NOMO-1 treated with dmso at 0.1 percent for 144 hours (cell line): ENCODE measurements at regions not wholly inside any gene's neighbourhood (a gene's known extent, or its start where the extent isn't known, plus 50 kb on each side); places are given as distances from the start of the nearest gene placed in this dataset.

Source experiments
- DNase-seq: peaks from one replicate; lab custom pipeline; 2025; ENCODE audit not compliant: unreplicated experiment; lab: John Stamatoyannopoulos, UW

DNA sequence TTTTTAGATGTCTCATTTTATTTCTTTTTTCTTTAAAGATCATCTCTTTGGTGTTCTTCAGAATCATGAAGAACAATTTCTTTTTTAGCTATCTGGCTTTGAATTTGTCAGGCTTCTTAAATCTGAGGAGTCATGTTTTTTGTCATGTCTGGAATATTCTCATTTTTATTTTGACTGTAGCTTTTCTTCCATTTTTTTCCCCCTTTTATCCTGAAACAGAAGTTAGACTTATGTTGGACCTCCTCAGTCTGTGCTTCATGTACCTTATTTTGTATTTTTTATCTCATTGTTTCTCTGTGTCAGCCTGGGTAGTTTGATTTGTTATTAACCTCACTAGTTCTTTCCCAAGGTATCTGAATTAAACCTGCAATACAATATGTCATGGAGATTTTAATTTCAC is 319.2 kb upstream of the ADGRL4 start:
- DNase-seq: no peak

DNA sequence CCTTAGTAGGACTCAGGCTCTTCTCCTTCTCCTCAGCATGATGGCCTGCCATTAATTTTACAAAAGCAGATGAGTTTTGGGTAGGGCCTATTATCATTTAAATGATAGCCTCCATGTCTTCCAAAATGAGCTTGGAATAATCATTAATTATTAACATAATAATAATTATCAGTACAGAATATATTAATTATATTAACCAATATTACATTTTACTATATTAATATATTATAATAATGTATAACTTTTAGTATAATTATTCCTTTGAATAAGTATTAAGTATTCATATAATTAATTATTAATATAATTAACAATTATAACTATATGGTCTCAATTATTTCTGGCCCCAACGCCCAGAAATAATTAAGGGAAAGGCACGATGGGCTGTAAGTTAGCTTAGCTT is 318.6 kb upstream of the ADGRL4 start:
- DNase-seq: no peak

DNA sequence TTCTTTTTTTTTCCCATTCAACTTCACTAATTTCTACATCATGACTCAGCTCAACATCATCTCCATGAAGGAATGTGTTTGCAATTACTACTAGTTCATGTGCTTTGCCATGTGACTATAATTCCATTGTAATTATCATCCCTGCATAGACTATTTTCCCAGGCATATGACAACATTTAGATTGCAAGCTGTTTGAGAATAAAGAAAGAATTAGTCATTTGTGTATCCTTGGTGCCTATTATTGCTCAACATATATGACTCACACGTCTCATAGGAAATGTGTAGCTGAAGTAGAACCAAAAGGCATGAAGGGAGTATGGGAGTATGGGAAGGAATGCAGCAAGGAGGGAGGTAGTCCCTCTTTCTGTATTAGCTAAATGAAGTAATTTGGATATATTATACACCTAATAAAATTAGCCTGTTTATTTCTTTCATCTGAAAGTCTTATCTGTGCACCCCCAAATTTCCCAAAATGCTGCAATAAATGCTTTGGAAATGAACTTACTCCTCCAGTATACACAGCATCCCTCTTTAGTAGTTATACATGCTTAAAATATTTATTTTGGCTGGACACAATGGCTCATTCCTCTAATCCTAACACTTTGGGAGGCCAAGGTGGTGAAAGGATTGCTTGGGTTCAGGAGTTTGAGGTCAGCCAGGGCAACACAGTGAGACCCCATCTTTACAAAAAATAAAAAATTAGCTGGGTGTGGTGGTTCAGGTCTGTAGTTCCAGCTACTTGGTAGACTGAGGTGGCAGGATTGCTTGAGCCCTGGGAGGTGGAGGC is 316.9 kb upstream of the ADGRL4 start:
- no peak for DNase-seq

DNA sequence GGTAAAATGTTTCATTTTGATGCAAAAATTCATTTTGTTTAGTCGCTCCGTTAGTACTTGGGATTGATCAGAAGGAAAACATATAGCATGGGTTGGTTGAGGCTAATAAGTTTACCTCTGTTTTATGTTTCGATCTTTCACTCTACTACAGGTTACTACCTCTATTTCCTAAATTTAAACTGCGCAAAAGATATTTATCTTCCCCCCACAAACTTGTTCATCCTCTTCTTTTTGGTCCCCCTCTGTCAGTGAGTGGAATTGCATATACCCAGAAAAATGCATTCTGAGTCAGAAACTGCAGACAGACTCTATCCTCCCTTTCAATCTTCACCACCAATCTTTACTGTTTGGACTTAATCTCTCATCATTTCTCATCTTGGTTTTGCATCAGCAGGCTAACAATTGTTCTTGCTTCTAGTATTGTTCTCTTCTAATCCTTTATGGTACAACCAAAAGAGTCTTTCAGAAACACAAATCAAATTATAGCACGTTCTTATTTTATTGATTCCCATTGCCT is 316.0 kb upstream of the ADGRL4 start:
- DNase-seq: no peak

DNA sequence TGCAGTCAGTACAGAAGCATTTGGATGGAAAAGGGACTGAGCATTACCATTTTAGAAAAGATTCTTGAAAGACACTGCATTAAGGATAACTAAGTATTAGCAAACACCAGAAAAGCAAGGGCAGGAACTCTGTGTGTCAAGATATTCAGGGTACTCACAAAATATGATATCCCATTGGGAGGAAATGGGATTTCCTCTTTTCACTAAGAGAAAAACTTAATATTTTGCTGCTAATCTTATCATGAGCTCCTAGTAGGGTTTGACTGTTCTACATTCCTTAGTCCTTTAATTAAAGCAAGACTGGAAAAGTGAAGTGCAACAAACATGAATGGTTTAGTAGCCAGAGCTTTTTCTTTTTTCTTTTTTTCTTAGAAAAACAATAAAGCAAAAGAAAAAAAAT is 305.9 kb upstream of the ADGRL4 start:
- DNase-seq: no peak

DNA sequence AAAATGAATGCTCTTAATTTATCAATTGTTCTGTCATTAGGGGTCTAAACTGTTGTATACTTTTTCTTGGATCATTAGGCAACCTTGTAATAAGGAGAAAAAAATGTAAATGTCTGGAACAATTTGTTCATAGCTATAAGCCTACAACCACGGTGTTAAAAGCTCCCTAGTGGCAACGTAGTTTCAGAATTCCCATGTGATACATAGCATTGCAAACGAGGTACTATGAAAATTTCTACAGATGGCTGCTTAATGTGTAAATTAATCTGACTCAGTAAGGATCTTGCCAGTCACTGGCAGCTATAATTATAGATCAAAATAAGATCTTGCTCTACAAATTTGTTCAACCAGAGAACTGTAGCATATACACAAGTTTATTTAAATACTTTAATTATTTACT is 304.1 kb upstream of the ADGRL4 start:
- DNase-seq: no peak

DNA sequence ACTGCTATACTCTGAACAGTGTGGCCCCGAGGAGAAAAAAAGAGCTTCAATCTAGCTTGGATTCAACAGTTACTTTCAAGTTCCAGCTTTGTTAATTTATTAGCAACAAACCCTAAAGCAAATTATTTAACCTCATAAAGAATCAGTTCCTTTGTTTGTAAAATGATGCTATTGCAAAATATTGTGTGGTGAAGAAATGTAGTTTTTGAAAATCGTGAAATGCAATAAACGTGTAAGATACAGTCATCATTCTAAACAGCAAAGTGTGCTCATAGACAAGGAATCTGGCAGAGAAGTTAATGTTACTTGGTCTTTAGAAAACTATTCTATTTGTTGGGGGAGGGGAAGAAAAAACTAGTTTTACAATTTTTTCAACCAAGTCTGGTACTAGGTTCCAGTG is 297.6 kb upstream of the ADGRL4 start:
- no peak for DNase-seq

DNA sequence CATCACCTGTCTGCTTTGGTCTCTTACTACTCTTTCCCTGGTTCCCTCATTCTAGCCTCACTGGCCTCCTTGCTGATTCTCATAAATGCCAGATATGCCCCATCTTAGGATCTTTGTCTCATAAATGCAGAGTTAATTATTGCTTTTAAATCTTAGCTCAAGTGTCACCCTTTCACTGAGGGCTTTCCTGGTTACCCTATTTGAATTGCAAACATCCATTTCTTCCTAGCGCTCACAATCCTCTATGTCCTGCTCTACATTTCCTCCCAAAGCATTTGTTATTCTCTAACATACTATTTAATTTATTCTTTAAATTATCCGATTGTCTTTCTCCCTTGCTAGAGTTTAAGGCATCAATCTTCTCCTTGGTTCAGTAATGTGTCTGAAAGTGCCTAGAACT is 296.5 kb upstream of the ADGRL4 start:
- no peak for DNase-seq

DNA sequence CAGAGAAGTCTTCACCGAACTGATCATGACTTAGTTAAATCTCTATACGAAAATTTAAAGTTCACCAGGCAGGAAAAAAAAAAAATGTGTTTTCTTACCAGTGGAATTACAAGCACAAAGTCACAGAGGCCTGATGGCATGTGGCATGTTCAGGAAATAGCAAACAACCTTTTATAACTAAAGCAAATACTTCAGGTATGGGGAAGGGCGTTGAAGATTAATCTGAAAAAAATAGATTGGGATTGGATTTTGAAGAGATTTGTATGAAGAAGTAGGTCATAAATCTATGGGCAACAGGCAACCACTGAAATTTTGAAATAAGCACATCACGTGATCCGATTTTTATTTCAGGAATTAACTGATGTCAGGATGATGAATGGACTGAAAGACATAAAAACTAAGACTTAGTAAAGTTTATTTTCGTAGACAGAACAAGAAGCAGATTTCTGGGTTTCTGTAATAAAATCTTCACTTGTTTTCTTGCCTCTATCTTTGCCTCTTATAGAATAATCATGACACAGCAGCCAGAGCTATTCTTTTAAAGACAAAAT is 295.9 kb upstream of the ADGRL4 start:
- DNase-seq: no peak

DNA sequence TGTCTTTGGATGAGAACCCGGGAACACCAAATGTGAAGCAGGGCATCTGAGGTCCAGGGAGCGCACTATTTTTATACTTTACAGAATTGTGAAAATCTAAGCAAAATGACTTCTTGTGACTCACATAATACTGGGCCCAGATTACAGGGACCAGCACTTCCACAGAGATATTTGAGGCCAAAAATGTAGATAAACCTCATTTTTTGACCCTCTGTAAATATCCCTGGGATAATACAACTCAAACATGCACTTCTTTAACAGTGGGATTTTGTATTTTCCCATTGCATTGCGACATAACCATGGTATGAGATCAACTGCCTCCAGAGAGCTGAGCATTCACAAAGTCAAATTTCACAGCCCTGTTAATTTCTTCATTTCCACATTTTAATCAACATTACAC is 289.4 kb upstream of the ADGRL4 start:
- DNase-seq: no peak

DNA sequence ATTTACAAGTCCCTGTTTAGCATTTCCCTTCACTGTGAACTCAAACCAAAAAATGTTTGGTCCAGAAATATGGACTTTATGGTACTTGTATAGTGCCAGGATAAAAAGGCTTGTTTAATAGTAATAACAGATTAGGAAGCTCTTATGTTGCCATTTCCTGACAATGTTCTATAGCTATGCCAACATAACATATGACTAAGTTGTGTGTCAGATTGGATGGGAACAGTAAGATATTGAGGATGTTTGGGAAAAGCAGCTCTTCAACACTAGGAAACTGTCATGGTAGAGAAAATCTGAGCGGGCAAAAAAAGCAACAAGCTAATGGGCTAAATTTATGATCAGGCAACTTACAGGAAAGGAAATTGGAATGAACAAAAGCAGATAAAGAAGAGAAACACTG is 287.1 kb upstream of the ADGRL4 start:
- no peak for DNase-seq

DNA sequence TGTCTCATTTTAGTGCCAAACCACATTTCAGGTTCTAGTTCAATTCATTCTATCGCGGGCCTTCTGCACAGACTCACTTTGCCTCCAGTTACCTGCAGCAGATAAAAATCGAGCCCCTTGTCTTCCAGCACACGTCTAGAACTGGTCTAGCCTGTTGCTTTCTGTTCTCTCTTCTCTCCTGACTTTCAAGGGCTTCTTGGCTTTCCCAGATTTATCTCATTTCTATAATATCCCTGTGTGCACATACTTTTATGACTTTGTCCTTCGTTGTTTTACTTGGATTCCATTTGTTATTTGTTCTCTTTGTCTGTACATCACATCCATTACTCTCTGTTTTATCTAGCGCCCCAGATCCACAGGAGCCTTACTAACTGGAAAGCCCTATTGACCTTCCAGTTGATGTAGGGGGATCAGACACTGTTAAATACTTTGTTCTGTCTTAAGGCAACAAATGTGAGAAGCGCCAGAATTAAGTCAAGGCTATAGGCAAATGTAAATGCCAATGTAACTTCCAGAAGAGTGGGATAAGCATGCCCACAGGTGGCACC is 284.5 kb upstream of the ADGRL4 start:
- no peak for DNase-seq

DNA sequence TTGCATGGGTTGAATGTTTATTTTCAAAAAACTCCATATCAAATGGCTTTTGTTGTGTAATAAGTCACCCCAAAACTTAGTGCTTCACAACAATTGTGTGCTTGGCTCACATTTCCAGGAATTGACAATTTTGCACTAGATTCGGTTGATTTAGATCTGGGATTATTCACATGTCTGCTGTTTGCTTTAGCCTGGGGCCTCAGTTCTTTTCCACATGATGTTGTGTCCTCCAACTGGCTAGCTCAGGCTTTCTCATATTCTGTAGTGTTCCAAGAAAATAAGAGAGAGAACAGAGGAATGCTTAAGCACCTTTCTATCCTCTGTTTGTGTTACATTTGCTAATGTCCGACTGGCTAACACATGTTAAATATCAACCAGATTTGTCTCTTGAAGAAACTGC is 281.5 kb upstream of the ADGRL4 start:
- no peak for DNase-seq

DNA sequence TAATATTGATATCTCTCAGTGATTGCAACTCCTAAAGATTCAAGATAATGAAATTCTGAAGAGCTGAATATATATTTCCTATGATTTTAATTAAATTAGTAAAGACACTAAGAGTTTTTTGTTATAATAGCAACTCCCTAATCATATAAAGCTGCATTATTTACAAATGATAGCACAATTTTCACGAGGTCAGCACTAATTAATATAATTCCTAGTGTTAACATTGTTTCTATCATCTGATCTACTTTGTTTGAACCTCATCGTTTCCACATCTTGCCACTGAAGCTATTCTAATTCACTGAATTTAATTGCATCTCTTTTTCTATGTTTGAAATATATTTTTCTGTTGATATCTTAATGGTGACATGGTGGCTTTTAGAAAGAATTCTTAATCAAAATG is 279.1 kb upstream of the ADGRL4 start:
- DNase-seq: no peak

DNA sequence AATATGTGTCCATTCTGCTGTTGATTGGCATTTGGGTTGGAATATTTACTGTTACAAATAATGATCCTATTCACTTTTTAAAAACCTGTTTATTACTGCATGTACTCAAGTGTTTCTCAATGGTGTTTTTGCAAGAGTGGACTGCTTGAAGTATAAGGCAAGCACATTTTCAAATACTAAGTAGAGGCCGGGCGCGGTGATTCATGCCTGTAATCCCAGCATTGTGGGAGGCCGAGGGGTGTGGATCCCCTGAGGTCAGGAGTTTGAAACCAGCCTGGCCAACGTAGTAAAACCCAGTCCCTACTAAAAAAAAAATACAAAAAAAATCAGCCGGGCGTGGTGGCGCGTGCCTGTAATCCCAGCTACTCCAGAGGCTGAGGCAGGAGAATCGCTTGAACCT is 276.9 kb upstream of the ADGRL4 start:
- no peak for DNase-seq

DNA sequence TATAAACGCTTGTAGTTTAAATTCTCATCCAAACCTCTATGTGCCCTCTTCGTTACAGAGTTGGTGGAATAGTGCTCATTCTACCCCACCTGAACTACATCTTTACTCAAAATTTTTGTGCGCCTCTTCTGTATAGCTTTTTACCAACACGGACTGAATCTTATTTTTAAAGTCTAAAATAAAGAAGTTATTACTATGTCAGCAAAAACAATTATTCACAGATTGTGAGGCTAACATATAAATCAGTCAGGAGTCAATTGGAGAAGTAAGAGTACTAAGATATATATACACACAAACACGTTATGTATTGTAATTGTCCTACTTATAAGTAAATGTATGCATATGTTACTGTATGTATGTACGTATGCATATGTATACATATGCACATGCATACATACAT is 274.9 kb upstream of the ADGRL4 start:
- DNase-seq: no peak

DNA sequence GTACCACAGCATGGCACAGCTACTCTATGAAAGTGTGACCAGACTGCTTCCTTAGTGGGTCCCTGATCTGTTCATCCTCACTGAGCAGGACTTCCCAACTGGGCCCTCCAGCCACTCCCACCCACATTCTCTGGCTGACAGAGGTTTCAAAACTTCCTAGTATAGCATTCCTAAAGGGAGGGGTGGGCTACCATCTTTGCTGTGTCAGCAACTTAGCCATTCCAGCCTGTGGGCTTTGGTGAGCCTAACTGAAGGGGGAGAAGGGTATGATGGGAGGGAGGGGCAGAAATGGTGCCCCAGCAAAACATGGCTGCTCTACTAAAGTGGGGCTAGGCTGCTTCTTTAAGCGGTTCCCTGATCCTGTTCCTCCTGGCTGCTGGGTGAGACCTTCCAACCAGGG is 265.2 kb upstream of the ADGRL4 start:
- DNase-seq: no peak

DNA sequence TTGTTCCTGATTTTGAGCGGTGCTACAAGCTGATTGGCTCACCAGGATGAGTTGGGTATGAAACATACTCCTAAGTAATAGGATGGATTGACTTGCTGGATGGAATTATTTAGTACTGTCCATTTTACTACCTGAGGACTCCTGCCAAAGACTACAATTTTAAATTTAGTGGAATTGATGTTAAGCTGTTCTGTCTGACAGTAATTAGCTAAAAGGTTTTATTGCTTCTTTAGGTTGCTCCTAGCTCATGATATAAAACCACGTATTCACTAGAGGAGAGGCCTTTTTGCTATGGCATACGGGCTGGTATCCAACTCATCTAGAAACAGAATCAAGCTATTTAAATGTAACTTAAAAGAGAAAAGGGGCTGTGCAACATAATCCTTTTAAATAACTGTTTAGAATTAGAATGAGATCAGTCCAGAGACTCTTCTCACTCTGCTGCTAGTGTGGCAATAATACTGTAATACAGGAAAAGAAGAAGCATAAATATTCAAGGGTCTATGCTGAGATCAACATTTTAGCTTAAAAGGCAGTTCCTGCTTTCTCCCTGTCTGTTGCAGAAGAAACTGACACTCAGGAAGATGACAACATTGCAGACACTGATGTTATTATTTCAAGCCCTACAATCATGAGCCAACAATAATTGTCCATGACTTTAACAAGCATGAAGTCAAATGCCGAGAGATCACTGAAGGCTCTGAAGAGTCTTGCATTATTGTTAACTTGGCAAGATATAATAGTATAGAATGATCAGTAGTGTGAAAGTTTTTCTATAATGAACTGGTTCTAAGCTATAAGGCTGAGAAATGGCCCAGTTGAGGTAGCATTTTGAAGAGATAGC is 258.7 kb upstream of the ADGRL4 start:
- DNase-seq: no peak

DNA sequence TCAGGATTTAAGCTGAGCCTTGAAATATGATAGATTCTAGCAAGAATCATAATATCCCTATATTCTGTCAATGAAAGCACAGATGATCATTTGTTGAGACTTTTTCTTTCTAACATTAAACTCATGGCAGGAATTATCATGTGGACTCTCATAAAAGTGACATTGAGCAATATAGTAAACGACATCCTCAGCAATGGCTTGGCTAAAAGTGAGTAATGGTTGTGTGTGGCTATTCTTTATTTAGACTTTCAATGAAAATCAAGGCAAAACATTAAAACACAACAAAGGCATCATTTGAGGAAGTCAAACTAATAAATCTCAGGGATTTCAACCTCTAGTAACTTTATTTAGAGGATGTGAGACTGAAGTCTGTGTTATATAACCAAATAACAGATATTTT is 257.8 kb upstream of the ADGRL4 start:
- DNase-seq: no peak

DNA sequence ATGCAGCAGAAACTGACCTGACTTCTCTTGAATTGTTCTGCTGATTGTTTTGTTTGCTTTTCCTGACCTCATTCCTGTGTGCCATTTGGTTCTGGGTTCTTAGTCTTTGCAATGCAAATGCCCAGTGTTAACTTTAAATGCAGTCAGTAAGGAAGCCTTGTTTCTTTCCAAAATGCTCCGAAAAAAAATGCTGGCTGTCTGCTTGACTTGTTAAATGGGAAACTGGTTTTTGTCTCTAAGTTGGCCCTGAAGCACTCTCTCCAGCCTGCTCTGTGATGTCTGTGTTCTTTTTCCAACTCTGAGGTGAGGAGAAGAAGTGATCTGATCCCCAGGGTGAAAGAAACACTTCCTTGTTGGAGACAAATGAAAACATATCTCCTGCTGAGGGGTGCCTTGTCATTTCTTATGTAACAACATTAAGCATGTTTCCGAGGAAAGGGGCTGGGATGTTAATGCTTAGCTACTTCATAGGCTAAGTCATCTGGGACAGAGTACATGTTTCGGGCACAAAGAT is 256.3 kb upstream of the ADGRL4 start:
- DNase-seq: no peak
